Spleen (tissue), 7 donors: ENCODE measurements at regions not wholly inside any gene's neighbourhood (a gene's known extent, or its start where the extent isn't known, plus 50 kb on each side); places are given as distances from the start of the nearest gene placed in this dataset.

Experiments used
- CTCF ChIP-seq, 11 experiments: fragments of 200-600 bp in 7 of 11; fragments of 450-650 bp in 4 of 11; sonication (generic) in 4 of 11; IDR thresholded peaks in 8 of 11; conservative IDR thresholded peaks in 3 of 11; 1 replicate in 7 of 11; 2 replicates in 4 of 11; pipeline versions ENCODE4 v1.4.0 to v1.8.0; 2016 to 2021; ENCODE audit warnings: antibody characterized with exemption in 11 of 11, inconsistent platforms in 4 of 11, mild to moderate bottlenecking in 1 of 11
- POLR2A ChIP-seq, 3 donors: fragments of 450-650 bp; IDR thresholded peaks; one replicate each; pipeline ENCODE4 v1.5.1; 2017; ENCODE audit warnings: antibody characterized with exemption in 3 of 3, mild to moderate bottlenecking in 1 of 3
- POLR2AphosphoS5 ChIP-seq, 3 donors: sonication (generic); formaldehyde crosslinking; IDR thresholded peaks; one replicate each; pipeline ENCODE4 v1.5.1; 2017; ENCODE audit warnings: antibody characterized with exemption in 3 of 3
- donor health status: DM: no; HTN: no; CAD: no; lungs with moderate emphysema.
- donor health status: DM: no; HTN: no; CAD: no.
- donor health status: DM: no; HTN: no; CAD: no.

- TF ChIP-seq POLR2A (IDR thresholded peaks at IDR 0.05) (no peak), CTCF (IDR thresholded peaks at IDR 0.05 in 8 of 11, conservative IDR thresholded peaks at IDR 0.05 in 3 of 11) (no peak), POLR2AphosphoS5 (IDR thresholded peaks at IDR 0.05) (no peak)
Observed at GRCh38 chr7:12909483-12909882, 222.1 kb downstream of the ARL4A start.
